ENCODE measurements at regions not wholly inside any gene's neighbourhood (a gene's known extent, or its start where the extent isn't known, plus 50 kb on each side); places are given as distances from the start of the nearest gene placed in this dataset.

DNA sequence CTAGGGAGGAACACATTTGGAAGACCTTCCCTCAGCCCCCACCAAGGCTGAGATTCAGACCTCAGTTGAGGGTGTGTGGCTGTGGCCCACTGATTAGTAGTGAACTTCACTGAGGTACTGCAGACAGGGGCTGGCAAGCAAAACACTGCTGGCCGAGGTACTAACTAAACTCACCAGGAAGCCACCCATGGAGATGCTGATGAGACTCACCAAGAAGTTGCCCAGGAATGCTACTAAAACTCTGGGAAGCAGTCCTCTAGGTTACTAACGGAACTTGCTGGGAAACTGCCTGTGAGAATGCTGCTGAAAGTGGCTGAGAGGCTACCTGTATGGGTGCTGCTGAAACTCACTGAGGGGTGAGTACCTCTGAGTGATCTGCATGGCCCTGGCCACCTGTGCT is 372.4 kb upstream of the RPS6KA3 start:
- in situ Hi-C loops (cut with HindIII; ENCODE audit: low sequenced_read_pairs) = no loop called here
- no peak for DNase-seq (ENCODE audit: low read depth, low spot score)
- no peak overlapping the region for H3K4me3 ChIP-seq (ENCODE audit: low read depth, low read length)
- TF ChIP-seq, protein P1, sequence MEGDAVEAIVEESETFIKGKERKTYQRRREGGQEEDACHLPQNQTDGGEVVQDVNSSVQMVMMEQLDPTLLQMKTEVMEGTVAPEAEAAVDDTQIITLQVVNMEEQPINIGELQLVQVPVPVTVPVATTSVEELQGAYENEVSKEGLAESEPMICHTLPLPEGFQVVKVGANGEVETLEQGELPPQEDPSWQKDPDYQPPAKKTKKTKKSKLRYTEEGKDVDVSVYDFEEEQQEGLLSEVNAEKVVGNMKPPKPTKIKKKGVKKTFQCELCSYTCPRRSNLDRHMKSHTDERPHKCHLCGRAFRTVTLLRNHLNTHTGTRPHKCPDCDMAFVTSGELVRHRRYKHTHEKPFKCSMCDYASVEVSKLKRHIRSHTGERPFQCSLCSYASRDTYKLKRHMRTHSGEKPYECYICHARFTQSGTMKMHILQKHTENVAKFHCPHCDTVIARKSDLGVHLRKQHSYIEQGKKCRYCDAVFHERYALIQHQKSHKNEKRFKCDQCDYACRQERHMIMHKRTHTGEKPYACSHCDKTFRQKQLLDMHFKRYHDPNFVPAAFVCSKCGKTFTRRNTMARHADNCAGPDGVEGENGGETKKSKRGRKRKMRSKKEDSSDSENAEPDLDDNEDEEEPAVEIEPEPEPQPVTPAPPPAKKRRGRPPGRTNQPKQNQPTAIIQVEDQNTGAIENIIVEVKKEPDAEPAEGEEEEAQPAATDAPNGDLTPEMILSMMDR (IDR thresholded peaks at IDR 0.05; ENCODE audit: low read depth, low read length) = no peak

DNA sequence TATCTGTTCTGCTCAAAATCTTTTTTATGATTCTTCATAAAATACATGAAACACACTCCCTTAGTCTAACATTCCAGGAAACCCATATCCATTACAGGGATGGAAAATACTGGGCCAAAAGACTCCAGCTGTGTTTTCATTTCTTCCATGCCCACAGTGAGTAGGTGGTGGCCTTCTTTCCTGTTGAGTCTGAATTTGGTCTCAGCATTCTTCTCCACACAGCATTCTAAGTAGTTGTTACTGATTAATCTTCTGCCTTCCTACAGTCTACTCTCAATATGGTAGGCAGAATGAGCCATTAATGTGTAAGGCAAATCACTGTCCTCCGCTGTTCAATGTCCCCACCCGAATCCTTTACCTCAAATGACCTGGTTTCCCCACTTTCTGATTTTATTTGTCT is 370.6 kb upstream of the RPS6KA3 start:
- no peak overlapping the region for H3K4me3 ChIP-seq (ENCODE audit: low read depth, low read length)
- TF ChIP-seq, protein P1 (IDR thresholded peaks at IDR 0.05; ENCODE audit: low read depth, low read length) = no peak
- in situ Hi-C loops (cut with HindIII; ENCODE audit: low sequenced_read_pairs) = no loop called here
- DNase-seq (ENCODE audit: low read depth, low spot score) = peak; percentile 7

- H3K4me3 ChIP-seq (ENCODE audit: low read depth, low read length) = no peak overlapping the region
- TF ChIP-seq, protein P1 (IDR thresholded peaks at IDR 0.05; ENCODE audit: low read depth, low read length) = no peak
- no peak for DNase-seq (ENCODE audit: low read depth, low spot score)
- in situ Hi-C loops (cut with HindIII; ENCODE audit: low sequenced_read_pairs) = no loop called here
These were observed 366.7 kb upstream of the RPS6KA3 start for GRCh38 chrX:20633451-20633850.

- DNase-seq (ENCODE audit: low read depth, low spot score) = peak; percentile 5
- H3K4me3 ChIP-seq (ENCODE audit: low read depth, low read length) = no peak overlapping the region
- TF ChIP-seq, protein P1 (IDR thresholded peaks at IDR 0.05; ENCODE audit: low read depth, low read length) = no peak
- in situ Hi-C loops (cut with HindIII; ENCODE audit: low sequenced_read_pairs) = no loop called here
These were observed 356.7 kb upstream of the RPS6KA3 start for GRCh38 chrX:20623448-20623847.

DNA sequence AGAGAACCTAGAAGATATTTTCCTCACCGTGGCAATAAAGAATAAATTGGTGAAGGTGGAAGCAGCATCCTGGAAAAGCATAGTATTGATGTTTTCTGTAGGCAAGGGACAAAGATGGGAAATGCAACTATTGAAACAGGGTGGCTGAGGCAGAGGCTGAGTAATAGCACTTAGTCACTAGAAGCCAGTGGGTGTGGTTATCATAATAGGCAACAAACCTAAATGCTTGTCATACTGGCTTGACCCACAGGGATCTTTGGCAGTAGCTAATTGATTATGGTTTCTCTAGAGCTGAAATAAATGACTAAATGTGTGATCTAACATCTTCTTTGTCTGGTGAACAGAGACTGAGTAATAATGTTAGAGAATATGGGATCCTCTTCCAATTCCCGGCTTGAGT is 353.6 kb upstream of the RPS6KA3 start:
- no peak overlapping the region for H3K4me3 ChIP-seq (ENCODE audit: low read depth, low read length)
- in situ Hi-C loops (cut with HindIII; ENCODE audit: low sequenced_read_pairs) = no loop called here
- TF ChIP-seq, protein P1 (IDR thresholded peaks at IDR 0.05; ENCODE audit: low read depth, low read length) = no peak
- DNase-seq (ENCODE audit: low read depth, low spot score) = peak; percentile 35

DNA sequence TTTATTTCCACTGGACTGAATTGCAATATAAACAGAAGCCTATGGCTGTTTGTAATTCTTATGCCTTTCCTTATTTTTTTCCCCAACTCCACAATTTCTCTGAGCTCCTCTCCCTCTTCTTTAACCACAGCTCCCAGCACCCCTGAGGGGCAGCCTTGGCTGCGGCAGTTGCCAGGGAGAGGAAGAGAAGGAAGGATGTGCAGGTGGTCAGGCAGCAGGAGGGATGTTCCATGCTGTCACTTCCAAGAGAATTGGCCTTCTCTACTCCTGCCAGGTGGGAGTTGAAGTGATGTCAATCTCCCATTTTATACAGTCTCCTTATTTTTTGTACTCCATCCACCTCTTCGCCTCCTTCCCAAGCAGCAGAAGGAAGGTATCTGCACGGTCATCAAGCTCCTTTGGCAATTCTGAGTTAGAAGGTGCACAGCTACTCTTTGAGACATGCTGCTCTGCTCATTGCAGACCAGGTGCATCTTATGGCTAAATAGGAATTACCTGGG is 343.3 kb upstream of the RPS6KA3 start:
- no peak for DNase-seq (ENCODE audit: low read depth, low spot score)
- H3K4me3 ChIP-seq (ENCODE audit: low read depth, low read length) = no peak overlapping the region
- TF ChIP-seq, protein P1 (IDR thresholded peaks at IDR 0.05; ENCODE audit: low read depth, low read length) = no peak
- in situ Hi-C loops (cut with HindIII; ENCODE audit: low sequenced_read_pairs) = no loop called here

GRCh38 chrX:20606831-20607230 is 340.1 kb upstream of the RPS6KA3 start:
- no peak overlapping the region for H3K4me3 ChIP-seq (ENCODE audit: low read depth, low read length)
- in situ Hi-C loops (cut with HindIII; ENCODE audit: low sequenced_read_pairs) = no loop called here
- DNase-seq (ENCODE audit: low read depth, low spot score) = no peak
- TF ChIP-seq, protein P1 (IDR thresholded peaks at IDR 0.05; ENCODE audit: low read depth, low read length) = no peak
